ENCODE measurements at regions not wholly inside any gene's neighbourhood (a gene's known extent, or its start where the extent isn't known, plus 50 kb on each side); places are given as distances from the start of the nearest gene placed in this dataset.

DNA sequence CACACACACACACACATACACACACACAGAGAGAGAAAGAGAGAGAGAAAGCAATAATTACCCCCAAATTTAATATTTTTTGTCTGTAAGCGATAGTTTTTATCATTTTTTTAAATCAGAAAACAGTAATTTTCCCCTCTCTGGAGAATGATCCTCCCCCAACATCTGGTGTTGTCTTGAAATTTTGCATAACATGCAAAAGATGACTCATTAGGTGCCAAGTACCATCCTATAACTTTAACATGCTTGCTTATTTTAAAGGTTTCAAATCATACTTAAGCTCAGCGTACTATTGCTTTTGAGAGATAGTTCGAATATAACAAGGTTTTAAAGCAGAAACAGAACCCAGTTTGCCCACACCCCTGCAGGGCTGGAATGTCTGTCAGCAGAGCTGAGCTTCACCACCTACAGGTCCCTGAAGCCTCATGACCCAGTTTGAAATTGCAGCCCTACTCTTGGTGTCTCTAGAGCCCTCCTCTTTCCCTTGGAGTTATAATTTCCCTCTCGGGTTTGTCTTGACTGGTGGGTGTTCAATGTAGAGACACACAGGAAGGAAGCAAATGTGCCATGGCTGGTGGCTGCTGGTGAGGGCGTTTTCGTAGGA lies 175.0 kb upstream of the HS3ST1 start:
- no peak for DNase-seq (ENCODE audit: low read depth)

DNA sequence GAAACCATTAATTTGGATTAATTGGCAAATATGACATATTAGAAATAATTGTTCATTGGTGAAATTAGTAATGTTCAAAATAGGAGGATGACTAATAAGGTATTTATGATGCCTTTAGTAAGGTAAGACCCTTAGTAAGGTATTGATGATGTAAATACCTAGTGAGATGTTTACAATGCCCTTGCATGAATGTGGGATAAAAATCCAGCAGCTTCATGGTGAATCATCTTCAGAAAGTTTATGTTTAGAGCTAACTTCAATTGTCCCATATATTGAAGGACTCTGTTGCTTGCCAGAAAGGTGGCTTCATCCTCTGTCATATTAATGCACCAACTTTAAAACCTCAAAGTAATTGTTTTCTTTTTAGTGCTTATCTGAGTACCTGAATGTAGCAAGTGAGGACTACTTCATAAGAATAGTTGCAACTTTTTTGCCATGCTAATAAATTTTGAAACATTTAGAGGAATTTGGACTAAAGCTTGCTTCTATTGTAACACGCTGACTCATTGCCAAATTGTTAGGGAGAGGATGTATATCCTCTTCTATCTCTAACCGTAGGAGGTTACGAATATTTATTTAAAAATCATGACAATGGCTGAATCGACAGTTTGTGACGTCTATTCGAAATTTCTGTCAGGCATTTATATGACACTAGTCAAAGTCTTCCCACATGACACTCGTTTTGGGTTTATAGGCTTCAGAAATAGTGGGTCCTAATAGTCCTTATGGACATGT lies 174.1 kb upstream of the HS3ST1 start:
- DNase-seq (ENCODE audit: low read depth): no peak

DNA sequence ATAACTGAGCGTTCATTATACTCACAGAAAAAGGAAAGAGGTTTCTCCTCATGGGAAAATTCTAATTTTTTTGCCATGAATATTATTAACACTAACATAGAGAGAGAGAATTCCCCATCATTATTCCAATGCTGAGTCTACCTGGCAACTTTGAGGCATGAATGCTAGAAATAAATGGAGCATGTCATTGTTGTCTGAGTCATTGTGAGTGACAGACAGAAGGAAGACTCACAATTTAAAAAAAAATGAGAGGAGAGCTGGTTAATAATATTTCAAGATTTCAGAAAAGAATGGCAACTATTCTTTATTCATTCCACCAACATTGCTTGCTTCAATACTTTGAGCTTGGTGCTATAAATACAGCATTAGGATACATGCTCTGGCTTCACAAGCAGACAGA lies 170.4 kb upstream of the HS3ST1 start:
- no peak for DNase-seq (ENCODE audit: low read depth)

DNA sequence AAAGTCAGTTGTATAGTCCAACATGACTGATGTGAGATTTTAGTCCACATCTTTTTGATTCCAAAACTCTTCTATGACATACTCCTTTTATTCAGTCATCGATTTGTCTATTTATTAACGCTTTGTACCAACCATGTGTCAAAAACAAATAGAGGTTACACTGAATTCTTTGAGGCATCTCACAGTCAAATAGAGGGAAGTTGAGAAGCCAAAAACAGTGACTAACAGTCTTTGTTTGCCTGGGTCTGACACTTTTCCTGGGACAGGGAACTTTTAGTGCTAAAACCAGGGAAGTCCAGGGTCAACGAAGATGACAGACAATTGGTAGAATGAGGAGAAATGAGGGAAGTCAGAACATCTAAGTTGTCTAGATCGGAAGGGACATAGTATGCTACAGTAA lies 169.9 kb upstream of the HS3ST1 start:
- DNase-seq (ENCODE audit: low read depth): no peak

DNA sequence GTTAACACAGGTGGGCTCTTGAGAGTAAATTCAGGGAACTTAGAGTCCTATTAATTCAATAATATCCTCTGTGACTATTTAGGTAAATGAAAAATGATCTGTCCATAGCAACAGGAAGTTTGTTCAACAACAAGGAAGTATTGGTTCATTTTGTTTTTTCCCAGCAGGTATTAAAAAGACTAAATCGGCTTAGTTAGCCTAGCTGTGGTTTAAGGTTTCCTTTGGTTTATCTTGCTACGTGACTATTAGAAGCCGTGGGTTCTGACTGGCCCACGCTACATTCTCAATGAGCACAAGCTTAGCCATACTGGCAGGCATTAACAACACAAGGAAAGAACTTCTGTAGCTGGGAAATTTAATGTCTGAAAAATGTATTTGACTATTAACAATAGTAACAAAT lies 168.8 kb upstream of the HS3ST1 start:
- DNase-seq (ENCODE audit: low read depth): no peak

DNA sequence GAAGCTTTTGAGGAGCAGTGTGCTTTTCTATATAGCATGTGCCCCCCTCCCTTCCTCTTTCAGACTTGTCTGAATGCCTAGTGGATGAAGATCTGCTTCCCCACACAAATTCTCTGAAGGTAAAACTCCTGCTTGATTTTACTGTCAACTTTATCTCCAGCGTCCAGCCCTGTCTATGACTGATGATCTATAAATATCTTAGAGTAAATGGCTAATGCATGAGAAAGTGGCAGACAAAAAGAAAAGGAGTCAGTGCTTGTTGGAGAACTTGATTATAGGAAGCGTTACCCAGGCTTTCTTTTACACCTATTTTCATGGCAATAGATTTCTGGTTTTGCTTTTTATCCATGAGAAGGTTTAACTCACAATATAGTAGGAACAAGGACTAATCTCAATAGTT lies 168.3 kb upstream of the HS3ST1 start:
- no peak for DNase-seq (ENCODE audit: low read depth)

DNA sequence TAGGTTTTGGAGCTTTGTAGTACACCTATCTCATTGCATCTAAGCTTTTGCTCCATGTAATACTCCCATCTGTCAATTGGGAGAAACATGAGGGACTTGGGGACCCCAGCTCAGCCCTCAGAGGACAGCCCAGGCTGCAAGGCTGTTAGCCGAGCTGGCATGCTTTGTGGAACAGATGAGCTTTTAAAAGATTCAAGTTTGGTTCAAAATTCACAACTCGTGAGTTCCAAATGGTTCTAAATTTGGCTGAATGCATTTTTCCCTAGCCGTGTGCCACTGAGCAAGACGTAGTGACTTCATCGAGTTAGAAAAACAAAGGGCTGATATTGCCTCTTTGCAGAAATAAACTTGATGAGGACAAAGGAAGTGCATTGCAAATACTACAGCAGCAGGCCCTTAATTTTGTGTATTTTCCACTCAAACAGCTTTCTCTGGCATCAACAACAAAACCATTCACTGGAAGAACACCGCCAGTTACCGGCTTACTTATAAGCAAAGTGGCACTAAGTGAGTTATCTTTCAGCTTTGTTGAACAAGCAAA lies 165.0 kb upstream of the HS3ST1 start:
- DNase-seq (ENCODE audit: low read depth): no peak

DNA sequence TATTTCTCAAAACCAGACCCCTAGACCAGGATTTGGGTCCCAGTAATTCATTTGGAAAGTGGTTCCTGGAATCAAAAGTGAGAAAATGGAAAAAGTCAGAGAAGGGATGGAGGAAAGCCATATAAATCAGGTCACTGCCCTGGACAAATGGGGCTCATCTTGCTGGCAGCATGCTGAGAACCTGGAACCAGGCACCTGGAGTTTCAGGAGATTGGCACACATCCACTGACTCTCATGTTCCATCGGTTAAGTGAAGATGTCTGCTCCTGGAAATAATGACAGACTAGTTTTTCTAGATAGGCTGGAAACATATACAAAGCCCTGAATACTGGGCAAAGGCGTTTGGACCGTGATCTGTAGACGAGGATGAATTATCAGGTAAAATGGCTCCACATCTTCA lies 163.6 kb upstream of the HS3ST1 start:
- no peak for DNase-seq (ENCODE audit: low read depth)

DNA sequence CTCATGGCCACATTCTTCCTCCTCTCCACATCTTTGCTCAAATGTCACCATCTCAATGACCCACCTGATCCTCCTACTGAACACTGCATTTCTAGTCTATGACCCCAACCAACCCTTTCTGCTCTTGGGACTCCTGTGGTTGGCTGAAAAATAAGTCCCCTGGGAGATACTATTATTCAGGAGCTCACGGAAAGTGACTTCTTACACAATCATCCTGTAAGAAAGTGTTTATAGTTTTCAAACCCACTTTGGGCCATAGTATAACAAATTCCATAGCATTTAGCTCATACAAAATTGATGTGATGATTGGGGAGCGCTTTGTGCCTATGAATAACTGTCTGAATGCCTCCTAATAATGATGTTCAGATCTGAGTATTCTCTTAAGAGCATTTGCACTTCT lies 161.4 kb upstream of the HS3ST1 start:
- no peak for DNase-seq (ENCODE audit: low read depth)

DNA sequence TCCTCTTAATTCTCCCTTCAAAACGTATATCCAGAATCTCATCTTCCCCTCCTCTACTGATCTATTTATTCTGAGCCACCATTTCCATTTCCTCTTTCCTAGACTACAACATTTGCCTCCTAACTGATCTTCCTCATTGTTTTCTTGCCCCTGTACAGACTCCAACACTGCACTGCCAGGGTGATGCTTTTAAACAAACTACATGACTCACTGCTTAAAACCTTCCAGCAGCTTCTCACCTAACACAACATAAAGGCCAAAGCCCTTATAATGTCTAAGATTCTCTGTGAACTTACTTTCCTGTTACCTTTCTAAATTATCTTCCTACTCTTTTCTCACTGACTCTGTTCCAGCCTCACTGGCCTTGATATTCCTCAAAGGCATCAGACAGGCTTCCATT lies 161.0 kb upstream of the HS3ST1 start:
- DNase-seq (ENCODE audit: low read depth): peak; percentile 57

DNA sequence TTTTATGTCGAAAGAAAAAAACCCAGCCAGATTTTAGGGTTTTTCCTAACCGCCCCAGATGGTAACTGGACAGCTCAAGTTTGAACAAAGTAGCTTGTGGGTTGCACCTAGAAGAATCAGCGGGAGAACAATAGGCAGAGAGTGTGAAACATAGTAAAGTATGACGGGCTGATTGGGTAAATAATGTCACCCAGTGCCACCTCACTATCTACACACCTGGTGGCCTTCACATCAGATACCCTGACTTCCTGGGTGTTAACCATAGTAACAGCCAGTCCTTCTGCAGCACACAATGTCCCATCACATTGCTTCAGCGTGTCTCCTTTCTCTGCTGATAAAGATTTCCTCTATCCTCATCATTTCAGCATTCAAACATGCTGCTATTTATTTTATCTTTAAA lies 159.1 kb upstream of the HS3ST1 start:
- DNase-seq (ENCODE audit: low read depth): no peak

DNA sequence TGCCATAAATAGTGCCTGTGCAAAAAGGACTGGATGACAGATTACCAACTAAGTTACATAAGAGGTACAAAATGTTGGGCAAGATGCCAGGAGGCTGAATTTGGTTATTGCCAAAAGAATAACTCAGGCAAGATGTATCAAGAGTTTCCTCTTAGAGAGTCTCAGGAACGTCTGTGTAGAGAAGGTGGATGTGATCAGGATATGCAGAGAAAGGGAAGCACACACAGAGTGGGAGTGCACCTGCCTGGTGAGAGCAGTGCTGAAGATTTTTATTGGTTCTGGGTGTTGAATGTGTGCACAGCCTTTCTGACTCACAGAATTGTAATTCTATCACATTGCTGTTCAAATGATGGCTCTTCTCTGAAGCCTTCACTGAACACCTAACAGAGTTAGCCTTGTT lies 156.8 kb upstream of the HS3ST1 start:
- DNase-seq (ENCODE audit: low read depth): peak; percentile 6

DNA sequence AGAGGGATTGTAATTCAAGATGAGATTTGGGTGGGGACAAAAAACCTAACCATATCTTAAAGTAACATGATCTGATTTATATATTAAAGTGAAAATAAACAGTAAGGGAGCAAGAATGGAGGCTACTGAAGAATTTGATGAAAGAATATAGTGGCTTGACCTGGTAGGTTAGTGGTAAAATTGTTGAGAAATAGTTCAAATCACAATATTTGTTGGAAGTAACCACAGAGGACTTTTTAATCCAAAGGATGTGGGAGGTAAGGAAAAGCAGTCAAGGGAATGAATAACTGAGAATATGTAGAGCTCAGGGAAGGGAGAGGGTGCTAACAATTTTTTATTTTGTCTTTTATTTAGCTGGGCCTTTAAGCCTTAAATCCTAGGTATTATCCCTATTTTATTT lies 139.8 kb upstream of the HS3ST1 start:
- DNase-seq (ENCODE audit: low read depth): no peak

DNA sequence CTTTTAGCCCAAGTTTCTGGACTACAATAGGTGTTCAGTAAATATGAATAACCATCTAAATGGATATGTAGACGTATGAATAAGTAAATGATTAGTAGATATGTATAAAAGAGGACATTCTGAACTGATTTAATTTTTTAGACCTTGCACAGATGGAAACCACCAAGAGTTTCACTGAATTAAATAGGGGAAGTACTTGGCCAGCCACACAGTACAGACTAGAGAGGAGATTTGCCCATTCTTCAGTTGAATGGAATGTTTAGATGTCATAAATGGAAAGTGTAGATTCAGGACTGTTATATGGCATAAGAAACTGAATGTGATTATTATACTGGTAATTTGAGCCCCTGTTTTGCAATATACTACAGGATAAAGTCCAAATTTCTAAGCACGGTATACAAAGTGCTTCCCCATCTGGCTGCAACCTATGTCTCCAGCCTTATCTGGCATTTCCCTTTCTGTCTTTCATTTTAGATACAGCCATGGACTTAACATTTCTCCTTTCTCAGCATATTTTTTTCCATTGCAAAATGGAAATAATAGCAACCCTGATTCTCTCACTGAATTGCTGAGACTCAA lies 137.8 kb upstream of the HS3ST1 start:
- DNase-seq (ENCODE audit: low read depth): no peak

DNA sequence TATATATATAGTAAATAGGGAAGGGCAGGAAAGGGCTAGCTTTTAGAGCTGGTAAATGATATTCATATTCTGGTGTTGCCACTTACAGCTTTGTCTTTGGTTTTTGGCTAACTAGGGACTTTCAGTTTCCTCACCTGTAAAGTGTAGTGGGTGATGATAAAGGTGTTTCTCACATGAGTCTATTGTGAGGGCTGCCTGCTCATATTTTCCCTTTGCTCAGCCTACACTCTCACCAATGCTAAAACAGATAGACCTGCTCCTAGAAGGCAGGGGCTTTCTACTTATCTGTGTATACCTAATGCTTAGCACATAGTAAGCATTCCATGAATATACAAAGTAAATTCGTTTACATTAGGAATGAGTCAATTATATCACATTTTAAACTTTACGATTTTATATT lies 137.2 kb upstream of the HS3ST1 start:
- DNase-seq (ENCODE audit: low read depth): no peak

DNA sequence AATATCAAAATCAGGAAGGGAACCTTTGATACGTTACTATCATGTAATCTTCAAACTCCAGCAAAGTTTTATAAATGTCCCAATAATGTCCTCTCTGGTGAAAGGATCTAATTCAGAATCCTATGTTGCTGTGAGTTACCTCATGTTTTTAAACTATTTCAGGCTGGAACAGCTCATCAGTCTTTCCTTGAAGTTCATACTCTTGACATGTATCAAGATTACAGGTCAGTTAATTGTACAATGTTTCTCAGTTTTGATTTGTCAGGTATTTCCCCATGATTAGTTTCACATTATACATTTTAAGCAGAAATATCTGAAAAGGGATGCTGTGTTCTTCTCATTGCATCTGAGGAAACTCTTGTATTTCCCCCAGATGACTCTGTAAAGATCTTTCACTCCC lies 136.5 kb upstream of the HS3ST1 start:
- no peak for DNase-seq (ENCODE audit: low read depth)

DNA sequence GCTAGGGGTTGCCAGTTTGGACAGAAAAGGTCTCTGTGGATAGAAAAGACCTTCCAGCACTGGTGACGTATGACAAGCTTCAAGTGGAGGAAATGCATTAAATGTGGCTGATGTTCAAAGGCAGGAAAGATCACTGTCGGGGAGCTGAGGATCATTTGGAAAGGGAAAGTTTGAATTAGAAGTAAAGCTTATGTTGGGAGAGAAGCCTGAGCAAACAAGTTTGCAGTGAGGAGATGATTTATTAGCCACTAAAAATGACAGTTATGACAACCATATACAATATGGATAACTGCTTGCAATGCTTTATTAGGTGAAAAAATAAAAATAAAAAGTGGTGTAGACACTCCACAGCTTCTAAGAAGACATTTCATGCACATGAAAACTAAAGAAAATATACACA lies 135.3 kb upstream of the HS3ST1 start:
- no peak for DNase-seq (ENCODE audit: low read depth)

DNA sequence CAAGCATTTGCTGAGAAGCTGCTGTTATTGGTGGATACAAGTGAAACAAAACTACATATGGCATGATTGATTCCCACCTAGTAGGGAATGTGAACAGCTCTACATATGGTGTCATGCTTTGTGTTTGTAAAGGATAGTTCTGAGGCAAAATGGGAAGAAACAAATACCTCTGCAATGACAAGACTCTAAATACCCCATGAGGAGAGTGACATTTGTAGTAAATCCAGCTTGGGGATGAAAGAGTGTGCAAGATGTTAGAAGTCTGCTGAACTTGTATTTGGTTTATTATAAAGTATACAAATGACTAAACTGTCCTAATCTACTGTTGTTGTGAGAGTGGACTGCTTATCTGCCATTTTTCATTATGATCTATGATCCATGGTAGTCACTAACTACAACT lies 120.8 kb upstream of the HS3ST1 start:
- DNase-seq (ENCODE audit: low read depth): no peak

DNA sequence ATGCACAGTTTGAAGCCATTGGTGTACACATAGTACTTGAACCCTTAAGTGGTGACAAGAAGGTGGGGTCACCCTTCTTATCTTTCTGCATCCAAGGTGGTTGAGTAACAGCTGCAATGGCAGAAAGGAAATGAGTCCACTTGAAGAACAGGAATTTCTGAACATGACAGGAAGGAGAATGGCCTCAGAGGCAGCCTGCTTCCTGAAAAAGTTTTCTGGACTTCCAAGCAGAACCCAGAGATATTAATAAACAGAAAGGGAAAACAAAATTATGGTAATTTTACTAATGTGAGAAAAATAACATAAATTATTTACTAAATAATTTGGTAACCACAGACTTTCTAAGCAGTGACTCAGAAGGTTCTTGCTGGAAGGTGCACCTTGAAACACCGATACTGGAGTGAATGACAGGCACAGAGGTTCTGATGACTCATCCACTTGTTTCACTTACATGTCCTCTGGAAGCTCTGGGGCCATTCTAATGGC lies 119.9 kb upstream of the HS3ST1 start:
- peak; percentile 60 for DNase-seq (ENCODE audit: low read depth)

DNA sequence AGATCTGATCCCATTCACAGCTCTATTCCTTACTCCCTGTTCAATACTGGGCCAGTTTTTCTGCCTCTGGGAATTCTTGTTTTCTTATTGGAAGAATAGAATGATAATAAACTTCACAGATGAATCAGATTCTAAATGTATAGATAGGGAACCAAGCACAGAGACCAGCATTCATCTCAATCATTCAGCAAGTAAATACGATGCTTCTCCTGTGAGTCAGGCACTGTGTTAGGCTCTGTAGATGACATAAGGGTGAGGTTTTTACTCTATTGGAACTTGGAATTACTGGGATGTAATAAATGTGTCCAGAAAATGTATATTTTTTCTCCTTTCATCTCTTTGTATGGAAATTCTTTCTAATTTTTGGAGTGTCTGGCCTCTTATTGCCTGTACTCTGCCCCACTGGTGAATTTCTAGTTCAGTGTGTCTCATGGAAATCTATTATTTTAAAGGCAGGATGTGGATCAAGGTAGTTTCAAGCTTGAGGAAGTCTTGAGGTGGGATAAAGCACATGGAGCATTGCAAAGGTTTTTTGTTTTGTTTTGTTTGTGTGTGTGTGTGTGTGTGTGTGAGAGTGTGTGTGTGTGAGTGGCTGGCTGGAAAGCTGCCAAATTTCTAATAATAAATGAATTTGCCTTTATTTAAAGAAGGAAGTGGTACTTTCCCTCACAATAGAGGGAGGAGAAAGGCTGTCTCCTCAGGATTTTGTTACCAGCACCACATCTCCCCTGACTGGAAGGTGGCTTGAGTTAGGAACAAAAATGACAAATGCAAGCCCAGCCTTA lies 117.9 kb upstream of the HS3ST1 start:
- DNase-seq (ENCODE audit: low read depth): no peak

DNA sequence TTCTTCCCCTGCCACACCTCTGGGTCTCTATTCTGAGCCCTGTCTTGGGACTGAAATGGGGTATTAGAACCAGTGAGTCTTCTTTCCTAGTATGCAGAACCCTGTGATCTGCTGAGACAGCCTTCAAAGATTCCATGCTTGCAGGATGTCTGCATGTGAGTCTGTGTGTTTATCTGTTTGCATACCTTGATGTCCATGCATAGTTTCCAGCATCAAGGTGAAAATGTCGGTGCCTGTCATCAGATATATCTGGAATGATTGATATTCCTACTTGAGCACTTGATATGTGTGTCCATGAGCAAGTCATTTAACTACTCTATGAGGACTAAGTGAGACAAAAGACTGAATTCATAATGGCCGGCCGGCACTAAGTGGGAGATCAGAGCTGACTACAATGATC lies 117.0 kb upstream of the HS3ST1 start:
- DNase-seq (ENCODE audit: low read depth): no peak

DNA sequence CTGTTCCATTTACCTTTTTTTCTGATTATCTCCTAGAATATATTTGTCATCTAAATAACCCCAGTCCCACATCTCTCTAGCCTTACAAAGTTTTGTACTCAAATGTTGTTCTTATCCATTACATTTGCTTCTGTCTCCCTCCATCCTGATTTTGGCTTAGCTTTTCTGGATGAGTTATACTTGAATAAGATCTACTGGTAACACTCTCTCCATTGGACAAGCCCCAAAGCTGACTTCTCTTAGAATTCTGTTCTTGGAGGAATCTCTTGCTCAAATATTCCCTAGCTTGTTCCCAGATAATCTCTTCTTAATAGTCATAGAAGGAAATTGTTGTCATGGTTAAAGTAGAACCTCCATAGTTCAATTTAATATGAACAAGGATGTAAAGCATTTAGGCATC lies 115.5 kb upstream of the HS3ST1 start:
- no peak for DNase-seq (ENCODE audit: low read depth)
